ENCODE measurements at regions not wholly inside any gene's neighbourhood (a gene's known extent, or its start where the extent isn't known, plus 50 kb on each side); places are given as distances from the start of the nearest gene placed in this dataset.

DNA sequence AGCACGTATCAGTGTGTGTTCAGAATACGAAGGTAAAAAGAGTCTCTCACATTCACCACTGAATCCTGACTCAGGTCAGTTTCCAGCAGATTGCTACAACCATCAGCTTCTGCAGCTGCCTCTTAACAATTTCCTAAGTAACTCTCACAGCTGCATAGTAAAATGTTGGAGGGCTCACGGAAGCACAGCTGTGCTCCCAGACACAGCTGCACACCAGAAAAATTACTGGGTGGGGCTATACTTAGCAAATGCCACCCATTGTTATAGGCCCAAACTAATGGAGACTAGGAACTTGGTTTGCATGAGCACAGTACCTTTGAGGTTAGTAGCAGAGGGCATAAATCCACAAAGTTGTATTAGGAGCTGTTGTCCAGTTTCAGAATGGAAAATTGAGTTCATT, 153.9 kb upstream of the ERBB4 start:
- TF ChIP-seq, protein P1, sequence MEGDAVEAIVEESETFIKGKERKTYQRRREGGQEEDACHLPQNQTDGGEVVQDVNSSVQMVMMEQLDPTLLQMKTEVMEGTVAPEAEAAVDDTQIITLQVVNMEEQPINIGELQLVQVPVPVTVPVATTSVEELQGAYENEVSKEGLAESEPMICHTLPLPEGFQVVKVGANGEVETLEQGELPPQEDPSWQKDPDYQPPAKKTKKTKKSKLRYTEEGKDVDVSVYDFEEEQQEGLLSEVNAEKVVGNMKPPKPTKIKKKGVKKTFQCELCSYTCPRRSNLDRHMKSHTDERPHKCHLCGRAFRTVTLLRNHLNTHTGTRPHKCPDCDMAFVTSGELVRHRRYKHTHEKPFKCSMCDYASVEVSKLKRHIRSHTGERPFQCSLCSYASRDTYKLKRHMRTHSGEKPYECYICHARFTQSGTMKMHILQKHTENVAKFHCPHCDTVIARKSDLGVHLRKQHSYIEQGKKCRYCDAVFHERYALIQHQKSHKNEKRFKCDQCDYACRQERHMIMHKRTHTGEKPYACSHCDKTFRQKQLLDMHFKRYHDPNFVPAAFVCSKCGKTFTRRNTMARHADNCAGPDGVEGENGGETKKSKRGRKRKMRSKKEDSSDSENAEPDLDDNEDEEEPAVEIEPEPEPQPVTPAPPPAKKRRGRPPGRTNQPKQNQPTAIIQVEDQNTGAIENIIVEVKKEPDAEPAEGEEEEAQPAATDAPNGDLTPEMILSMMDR (IDR thresholded peaks at IDR 0.05), result no peak
- TF ChIP-seq POLR2A (IDR thresholded peaks at IDR 0.05), result no peak
